IPS-NIHi11 (cell line): ENCODE measurements at regions not wholly inside any gene's neighbourhood (a gene's known extent, or its start where the extent isn't known, plus 50 kb on each side); places are given as distances from the start of the nearest gene placed in this dataset.
"Not testable (repeated sequence)": the region's sequence is repeated elsewhere in the genome, so short reads cannot be mapped to it uniquely, and the experiment has no call there.

Source experiments
- DNase-seq: peaks from one replicate; pipeline ENCODE4 v3.0.0; 2012; ENCODE audit warnings: mixed read lengths, low spot score

- no peak for DNase-seq
These were observed 726.7 kb downstream of the GRXCR1 start for GRCh38 chr4:43619219-43619618.

GRCh38 chr4:43637893-43638292, 745.4 kb downstream of the GRXCR1 start:
- not testable (repeated sequence) for DNase-seq

DNA sequence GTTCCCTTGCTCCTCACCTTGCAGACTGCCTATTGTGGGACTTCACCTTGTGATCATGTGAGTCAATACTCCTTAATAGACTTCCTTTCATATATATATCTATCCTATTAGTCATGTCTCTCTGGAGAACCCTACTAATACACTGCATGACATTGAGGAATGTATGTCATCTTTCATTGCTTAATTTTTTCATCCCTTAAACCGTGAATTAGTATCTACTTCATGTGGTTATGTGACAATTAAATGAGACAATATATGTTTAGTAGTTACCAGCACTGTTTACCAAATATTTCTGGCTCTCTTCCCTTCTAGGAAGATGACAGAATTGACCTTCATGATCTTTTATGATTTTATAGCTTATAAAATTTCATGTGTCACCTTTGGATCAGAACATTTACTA, 759.5 kb downstream of the GRXCR1 start:
- no peak for DNase-seq

DNA sequence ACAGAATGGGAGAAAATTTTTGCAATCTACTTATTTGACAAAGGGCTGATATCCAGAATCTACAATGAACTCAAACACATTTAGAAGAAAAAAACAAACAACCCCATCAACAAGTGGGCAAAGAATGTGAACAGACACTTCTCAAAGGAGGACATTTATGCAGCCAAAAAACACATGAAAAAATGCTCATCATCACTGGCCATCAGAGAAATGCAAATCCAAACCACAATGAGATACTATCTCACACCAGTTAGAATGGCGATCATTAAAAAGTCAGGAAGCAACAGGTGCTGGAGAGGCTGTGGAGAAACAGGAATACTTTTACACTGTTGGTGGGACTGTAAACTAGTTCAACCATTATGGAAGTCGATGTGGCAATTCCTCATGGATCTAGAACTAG, 767.0 kb downstream of the GRXCR1 start:
- not testable (repeated sequence) for DNase-seq

- not testable (repeated sequence) for DNase-seq
These were observed 776.2 kb downstream of the KCTD8 start for GRCh38 chr4:43672265-43672885.

DNA sequence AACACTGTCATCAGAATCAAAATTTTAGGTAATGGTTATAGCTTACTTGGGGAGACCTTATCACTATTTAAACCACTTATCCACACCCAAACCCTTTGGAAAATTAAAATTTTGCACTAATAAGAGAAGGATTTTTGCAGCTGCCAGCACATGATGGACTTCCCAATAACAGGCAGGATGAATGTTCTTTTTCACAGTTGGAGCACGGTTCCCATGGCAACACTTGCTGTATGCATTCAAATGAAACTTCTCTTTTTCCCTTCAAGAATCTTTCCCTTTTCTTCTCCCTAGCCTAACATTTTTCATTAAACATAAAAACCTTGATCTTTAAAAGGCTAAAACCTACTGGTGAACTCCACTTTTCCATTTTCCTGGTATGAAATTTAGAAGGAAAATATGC, 768.2 kb downstream of the KCTD8 start:
- DNase-seq: no peak

- no peak for DNase-seq
These were observed 766.1 kb downstream of the KCTD8 start for GRCh38 chr4:43682551-43682950.

GRCh38 chr4:43690116-43690515, 758.5 kb downstream of the KCTD8 start:
- no peak for DNase-seq

DNA sequence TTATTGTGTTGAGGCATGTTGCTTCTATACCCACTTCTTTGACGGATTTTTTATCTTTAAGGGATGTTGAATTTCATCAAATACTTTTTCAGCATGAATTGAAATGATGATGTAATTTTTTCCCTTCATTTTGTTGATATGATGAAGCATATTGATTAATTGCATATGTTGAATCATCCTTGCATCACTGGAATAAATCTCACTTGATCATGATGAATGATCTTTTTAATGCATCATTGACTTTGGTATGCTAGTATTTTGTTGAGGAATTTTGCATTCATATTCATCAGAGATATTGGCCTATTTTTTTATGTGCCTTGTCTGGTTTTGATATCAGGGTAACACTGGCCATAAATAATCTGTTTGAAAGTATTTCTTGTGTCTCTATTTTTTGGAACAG, 754.7 kb downstream of the KCTD8 start:
- DNase-seq: no peak

DNA sequence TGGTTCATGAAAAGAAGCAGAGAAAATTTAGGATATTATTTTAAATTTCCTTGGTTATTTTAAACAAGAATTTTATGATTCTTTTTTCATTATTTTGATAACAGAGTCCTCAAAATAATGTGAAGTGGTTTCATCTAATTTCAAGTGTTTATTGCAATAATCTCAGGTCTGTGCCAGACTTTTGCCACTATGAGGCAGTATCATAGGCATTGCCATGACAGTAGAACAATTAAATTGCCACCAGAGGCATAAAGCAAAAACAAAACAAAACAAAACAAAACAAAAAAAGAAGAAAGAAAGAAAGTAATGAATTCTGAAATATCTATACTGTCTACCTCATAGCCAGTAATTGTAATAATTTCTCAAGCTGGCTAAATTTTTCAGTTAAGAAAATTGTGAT, 739.2 kb downstream of the KCTD8 start:
- no peak for DNase-seq

GRCh38 chr4:43716721-43717395, 731.8 kb downstream of the KCTD8 start:
- DNase-seq: no peak

- DNase-seq: no peak
These were observed 730.2 kb downstream of the KCTD8 start for GRCh38 chr4:43718369-43718768.

- DNase-seq: no peak
These were observed 715.7 kb downstream of the KCTD8 start for GRCh38 chr4:43732829-43733426.

GRCh38 chr4:43742083-43742482, 706.5 kb downstream of the KCTD8 start:
- DNase-seq: no peak

DNA sequence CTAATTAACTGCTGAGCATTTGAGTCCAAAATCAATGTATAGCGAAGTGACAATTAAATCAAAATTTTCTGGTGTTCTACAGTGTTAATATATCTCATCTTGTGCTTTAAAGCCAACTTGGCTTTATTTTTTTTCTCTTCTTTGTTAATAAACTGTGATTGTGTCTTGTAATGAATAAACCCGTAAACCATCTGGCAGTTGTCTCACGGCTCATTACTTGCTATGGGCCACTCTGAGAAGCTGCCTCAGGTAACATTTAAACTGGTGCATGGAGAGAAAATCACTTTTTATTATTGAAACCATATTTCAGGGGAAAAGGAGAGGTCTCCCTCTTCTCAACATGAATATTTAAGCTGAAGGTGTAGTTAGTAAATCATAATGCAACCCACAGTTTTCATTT, 694.0 kb downstream of the KCTD8 start:
- DNase-seq: no peak

DNA sequence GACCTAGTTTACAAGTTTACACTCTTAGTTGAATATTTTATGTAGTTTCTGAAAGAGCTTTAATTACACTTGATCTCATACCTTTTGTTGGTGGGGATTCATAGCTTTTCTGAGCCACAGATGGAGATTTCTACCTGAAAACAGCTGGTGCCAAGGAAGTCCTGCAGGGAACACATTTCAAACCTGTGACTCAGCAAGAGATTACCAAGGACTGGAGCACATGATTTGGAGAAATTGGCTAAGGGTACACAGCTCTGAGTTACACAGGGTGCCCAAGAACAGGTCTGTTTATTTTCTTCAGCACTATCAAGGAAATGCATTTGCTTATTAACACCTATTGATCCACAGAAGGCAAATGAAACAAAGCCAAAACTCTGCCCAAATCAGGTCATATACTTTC, 691.5 kb downstream of the KCTD8 start:
- DNase-seq: peak; percentile 40

- no peak for DNase-seq
These were observed 689.8 kb downstream of the KCTD8 start for GRCh38 chr4:43758836-43759235.

GRCh38 chr4:43763029-43763610, 685.5 kb downstream of the KCTD8 start:
- DNase-seq: peak; percentile 23

GRCh38 chr4:43765514-43765913, 683.1 kb downstream of the KCTD8 start:
- DNase-seq: no peak

GRCh38 chr4:43766648-43767047, 682.0 kb downstream of the KCTD8 start:
- no peak for DNase-seq

DNA sequence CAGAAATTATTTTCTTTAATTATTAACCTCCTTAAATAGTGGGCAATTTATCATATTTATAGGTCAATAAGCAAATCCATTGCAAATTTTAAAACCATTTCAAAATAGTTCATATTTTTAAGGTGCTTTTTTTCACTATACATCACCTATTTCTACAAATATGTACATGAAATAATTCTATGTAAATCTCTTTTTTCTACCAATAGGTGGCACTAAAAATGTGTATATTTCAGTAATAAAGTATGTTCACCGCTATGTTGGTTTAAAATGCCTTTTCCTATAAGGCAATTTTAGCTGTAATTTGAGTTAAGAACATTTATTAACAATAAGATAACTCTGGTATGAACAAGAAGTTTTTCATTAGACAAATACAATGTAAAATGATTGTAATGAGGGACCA, 672.2 kb downstream of the KCTD8 start:
- no peak for DNase-seq

DNA sequence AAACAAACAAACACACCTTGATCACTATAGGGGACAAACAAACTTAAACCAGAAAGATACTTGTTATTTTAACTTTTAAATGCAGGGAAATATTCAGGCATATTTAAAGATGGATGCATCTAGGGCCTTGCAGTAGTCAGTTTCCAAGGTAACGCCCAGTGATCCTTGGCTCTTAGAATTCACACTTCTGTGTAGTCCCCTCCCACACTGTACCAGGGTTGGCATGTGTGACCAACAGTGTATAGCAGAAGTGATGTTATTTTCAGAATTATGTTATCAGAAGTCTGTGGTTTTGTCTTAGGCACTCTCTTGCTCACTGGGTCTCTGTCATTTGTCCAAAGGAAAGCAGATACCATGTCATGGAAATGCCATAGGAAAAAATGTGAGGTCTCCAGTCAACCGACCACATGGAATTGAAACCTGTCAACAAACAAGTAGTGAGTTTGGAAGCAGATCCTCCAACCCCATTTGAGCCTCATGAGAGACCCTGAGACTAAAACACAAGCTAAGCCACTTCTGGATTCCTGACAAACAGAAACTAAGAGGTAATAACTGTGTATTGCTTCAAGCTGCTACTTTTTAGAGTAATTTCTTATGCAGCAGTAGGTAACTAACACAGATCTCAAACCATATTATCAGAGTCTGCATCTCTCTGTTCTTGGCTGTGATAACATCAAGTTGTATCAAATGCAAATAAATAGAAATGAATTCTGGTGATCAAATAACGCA, 670.3 kb downstream of the KCTD8 start:
- no peak for DNase-seq

DNA sequence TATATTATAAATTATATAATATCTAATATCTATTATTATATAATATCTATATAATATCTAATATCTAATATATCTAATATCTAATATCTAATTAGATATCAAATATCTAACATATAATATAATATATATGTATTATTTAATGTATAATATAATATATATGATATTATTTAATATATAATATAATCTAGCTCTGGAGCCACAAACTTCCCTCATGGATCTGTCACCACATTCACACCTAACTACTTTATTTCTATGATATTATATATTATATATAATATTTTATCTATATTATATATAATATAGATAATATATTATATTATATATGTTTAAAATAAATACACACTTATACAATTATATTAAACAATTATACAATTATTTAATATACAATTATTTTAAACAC, 667.5 kb downstream of the KCTD8 start:
- no peak for DNase-seq
